MM.1S (cell line): ENCODE measurements at regions not wholly inside any gene's neighbourhood (a gene's known extent, or its start where the extent isn't known, plus 50 kb on each side); places are given as distances from the start of the nearest gene placed in this dataset.

Source experiments
- CTCF ChIP-seq: fragments of 300-600 bp; sonication (generic); IDR thresholded peaks from 2 replicates; pipeline ENCODE4 v1.5.1; 2016; ENCODE audit warnings: antibody characterized with exemption, low read length, mixed read lengths
- EZH2 ChIP-seq: fragments of 300-600 bp; sonication (generic); optimal IDR thresholded peaks from 2 replicates; pipeline ENCODE3; 2017; ENCODE audit warnings: low read depth, mild to moderate bottlenecking, antibody characterized with exemption, low read length, mixed read lengths
- EZH2phosphoT487 ChIP-seq: fragments of 300-600 bp; sonication (generic); IDR thresholded peaks from 2 replicates; pipeline ENCODE4 v1.6.1; 2018; ENCODE audit warnings: antibody characterized with exemption, low read length

- no peak for TF ChIP-seq CTCF
- no peak for TF ChIP-seq EZH2
- TF ChIP-seq EZH2phosphoT487 = no peak
Observed at GRCh38 chr16:51876601-51876875, 670.4 kb downstream of the TOX3 start.
